NCI-H1694 treated with DMSO at 0.1 percent for 48 hours (cell line): ENCODE measurements at regions not wholly inside any gene's neighbourhood (a gene's known extent, or its start where the extent isn't known, plus 50 kb on each side); places are given as distances from the start of the nearest gene placed in this dataset.
"Not testable (repeated sequence)": the region's sequence is repeated elsewhere in the genome, so short reads cannot be mapped to it uniquely, and the experiment has no call there.

ENCODE experiments used
- DNase-seq: peaks from one replicate; lab custom pipeline; 2025; lab: John Stamatoyannopoulos, UW

GRCh38 chr1:79507770-79508169, 501.2 kb upstream of the ADGRL4 start:
- DNase-seq = no peak

- no peak for DNase-seq
Observed at GRCh38 chr1:79501153-79501552, 494.6 kb upstream of the ADGRL4 start.

- DNase-seq = no peak
Observed at GRCh38 chr1:79499541-79499940, 493.0 kb upstream of the ADGRL4 start.

GRCh38 chr1:79497193-79497773, 490.8 kb upstream of the ADGRL4 start:
- peak; percentile 29 for DNase-seq

- no peak for DNase-seq
Observed at GRCh38 chr1:79496129-79496528, 489.6 kb upstream of the ADGRL4 start.

GRCh38 chr1:79493702-79494101, 487.2 kb upstream of the ADGRL4 start:
- DNase-seq = not testable (repeated sequence)

- DNase-seq = not testable (repeated sequence)
Observed at GRCh38 chr1:79488572-79489121, 482.1 kb upstream of the ADGRL4 start.

GRCh38 chr1:79478728-79479373, 472.3 kb upstream of the ADGRL4 start:
- no peak for DNase-seq

GRCh38 chr1:79478160-79478559, 471.6 kb upstream of the ADGRL4 start:
- no peak for DNase-seq

- DNase-seq = no peak
Observed at GRCh38 chr1:79472067-79472656, 465.6 kb upstream of the ADGRL4 start.

- no peak for DNase-seq
Observed at GRCh38 chr1:79469139-79469538, 462.6 kb upstream of the ADGRL4 start.

GRCh38 chr1:79460773-79461436, 454.4 kb upstream of the ADGRL4 start:
- DNase-seq = no peak

GRCh38 chr1:79457562-79458224, 451.2 kb upstream of the ADGRL4 start:
- DNase-seq = no peak

GRCh38 chr1:79448426-79448825, 441.9 kb upstream of the ADGRL4 start:
- no peak for DNase-seq

- no peak for DNase-seq
Observed at GRCh38 chr1:79441238-79441637, 434.7 kb upstream of the ADGRL4 start.

- no peak for DNase-seq
Observed at GRCh38 chr1:79437540-79437939, 431.0 kb upstream of the ADGRL4 start.

GRCh38 chr1:79431340-79431739, 424.8 kb upstream of the ADGRL4 start:
- DNase-seq = no peak

GRCh38 chr1:79430437-79430836, 423.9 kb upstream of the ADGRL4 start:
- no peak for DNase-seq

- DNase-seq = no peak
Observed at GRCh38 chr1:79422726-79423125, 416.2 kb upstream of the ADGRL4 start.

GRCh38 chr1:79398501-79398900, 392.0 kb upstream of the ADGRL4 start:
- no peak for DNase-seq

GRCh38 chr1:79396901-79397300, 390.4 kb upstream of the ADGRL4 start:
- DNase-seq = no peak

GRCh38 chr1:79388694-79389361, 382.3 kb upstream of the ADGRL4 start:
- no peak for DNase-seq
